Fibroblast of peridontal ligament (primary cell): ENCODE measurements at regions not wholly inside any gene's neighbourhood (a gene's known extent, or its start where the extent isn't known, plus 50 kb on each side); places are given as distances from the start of the nearest gene placed in this dataset.

Experiments
- DNase-seq: peaks from one replicate; pipeline ENCODE4 v3.0.0-alpha.2; 2010; ENCODE audit errors: extremely low read depth

DNA sequence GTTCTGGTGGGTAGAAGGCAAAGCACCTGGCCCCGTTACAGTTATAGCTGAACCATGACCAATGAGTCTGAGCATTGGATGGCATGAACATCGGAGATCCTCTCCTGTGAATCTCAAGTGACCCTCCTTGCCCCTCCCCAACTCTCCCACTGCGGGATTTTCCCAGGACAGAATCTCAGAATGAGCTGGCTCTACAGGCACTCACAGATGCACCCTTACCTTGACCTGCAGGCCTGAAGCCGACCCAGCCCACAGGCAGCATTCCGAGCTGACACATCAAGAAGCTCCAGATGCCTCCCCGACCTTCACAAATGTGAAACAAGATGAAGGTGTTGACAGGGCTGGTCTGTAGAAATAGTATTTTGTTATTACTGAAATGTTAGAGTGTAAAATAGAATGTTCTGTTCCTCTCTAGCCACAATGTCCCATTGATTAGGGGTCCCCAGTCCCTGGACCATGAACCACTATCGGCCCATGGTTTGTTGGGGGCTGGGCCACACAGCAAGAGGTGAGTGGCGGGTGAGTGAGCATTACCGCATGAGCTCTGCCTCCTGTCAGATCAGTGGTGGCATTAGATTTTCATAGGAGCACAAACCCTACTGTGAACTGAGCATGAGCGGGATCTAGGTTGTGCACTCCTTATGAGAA is 263.4 kb downstream of the AUH start:
- DNase-seq, result no peak

DNA sequence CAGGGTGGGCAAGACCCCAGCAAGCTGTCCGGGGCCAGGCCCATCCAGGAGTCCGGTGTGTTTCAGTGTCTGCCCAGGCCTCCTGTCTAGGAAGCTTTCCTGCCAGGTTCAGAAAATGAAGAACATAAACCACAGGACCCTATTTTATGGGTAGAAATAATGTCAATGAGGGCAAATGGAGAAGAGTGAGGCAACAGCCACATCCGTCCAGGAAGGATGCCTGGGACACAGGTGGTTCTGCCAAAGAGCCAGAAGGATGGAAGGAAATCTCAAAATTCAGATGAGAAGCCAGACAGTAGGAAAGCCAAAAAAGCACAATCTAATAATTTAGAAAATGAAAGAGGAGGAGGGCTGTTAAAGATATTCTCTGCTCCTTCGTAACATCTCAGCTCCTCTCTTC is 262.3 kb downstream of the AUH start:
- no peak for DNase-seq

DNA sequence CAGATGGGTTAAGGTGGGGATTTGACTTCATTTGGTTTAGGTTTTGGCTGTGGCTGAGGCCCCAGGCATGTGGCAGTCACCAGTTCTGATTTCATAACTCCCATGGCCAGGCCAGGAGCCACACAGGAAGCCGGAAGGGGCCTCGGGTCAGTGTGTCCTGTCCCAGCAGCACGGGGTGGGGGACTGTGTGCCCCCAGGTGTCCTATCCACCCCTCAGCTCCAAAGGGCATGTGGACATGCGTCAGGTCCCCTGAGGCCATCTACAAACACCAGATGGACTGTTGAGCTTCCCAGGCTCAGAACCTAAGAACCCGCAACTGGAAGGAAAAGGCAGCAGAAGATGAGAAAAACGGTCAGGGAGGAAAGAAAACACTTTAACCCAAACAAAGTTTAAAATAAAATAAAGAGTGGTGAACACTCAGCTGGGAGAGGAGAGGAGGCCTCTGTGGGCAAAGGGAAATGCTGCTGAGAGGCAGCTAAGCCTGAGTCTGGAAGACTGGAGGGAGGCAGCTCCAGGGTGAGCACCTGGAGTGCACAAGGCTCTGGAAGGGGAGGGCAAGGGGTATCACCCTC is 260.8 kb downstream of the AUH start:
- DNase-seq, result peak; percentile 41

DNA sequence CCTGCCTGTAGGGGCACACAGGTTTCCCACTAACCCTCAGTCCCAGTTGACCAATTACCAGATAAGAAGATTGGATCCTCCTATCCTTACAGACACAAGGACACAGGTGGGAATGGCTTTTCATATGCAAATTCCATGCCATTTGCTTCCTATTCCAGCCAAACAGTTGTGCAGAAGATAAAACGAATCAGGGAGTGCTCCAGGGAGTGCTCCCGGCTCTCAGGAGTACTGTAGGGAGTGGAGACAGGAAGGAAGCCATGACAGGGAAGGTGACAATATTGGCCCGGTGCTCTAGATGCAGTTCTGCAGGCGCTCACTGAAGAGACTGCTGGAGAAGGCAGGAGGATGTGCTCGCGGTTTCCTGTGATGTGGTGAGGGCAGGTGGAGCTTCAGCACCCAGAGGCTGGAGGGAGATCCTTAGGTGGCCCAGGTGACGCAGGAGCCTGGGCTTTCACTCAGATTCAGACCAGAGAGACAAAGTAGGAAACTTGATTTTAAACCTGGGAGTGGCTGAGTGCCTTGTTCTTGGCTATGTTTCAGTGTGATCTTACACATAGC is 260.0 kb downstream of the AUH start:
- DNase-seq, result no peak

DNA sequence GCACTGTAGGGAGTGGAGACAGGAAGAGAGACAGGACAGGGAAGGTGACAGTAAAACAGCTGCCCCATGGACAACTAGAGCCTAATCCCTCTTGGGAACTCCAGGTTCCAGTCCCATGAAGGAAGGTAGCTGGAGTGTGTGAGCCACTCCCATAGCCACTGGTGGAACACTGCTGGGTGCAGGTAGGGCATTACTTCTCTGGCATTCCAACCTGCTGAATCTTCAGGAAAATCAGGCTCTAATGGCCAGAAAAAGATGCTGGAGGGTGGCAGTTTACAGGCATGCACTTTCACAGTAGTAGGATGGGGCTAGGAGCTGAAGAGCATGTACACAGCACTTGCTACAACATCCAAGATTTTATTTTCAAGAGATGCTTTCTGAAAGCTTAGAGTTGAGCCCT is 259.4 kb downstream of the AUH start:
- DNase-seq, result no peak

DNA sequence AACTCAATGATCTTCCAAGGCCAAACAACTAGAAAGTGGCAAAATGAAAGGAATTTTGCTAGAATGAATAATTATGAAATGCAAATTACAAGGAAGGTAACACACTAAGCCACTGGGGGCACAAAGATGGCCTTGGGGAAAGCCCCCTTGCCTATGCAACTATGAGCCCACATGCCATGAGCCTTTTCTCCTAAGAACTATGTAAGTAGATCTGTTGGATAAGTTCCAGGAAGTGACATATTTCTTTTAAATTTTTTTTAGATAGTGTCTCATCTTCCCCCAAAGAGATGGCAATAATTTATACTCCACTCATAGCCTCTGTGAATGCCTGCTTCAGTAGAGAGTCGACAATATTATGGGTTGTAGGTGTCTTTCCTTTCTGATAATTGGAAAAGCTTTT is 257.8 kb downstream of the AUH start:
- peak; percentile 16 for DNase-seq

DNA sequence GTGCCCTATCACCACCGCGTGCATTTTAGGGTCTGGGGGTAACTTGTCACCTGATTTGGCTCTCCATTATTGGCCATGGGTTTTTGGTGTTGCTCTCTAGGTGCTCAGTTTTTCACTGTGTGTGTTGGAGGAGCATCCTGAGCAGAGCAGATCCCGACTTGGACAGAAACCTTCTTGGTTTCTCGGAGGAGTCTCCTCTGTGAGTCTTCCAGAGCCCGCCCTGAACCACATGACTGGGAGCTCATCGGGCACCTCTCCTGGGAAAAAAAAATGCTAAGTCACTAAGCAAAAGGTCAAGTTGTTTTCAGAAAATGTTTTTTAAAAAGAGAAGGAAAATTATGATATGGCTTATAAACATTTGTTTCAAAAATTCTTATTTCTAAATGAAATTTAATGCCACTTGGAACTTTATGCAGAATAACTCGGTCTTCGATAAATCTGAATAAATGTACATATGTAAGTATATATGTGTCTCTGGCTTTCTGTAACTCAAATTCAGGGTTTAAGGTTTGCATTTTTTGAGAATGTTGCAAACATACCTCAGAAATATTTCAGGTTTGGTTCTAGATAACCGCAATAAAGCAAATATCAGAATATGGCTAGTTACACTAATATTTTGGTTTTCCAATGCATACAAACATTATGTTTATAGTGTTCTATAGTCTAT is 255.2 kb downstream of the AUH start:
- peak; percentile 29 for DNase-seq

DNA sequence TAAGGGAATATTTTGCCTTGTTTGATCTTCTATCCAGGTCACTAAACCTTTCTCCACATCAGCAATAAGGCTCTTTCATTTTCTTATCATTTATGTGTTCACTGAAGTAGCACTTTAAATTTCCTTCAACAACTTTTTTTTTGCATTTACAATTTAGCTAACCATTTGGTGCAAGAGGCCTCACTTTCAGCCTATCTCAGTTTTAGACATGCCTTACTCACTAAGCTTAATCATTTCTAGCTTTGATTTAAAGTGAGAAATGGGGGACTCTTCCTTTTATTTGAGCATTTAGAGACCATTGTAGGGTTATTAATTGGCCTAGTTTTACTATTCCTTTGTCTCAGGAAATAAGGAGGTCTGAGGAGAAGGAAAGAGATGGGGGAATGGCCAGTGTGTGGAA is 250.5 kb downstream of the AUH start:
- no peak for DNase-seq

DNA sequence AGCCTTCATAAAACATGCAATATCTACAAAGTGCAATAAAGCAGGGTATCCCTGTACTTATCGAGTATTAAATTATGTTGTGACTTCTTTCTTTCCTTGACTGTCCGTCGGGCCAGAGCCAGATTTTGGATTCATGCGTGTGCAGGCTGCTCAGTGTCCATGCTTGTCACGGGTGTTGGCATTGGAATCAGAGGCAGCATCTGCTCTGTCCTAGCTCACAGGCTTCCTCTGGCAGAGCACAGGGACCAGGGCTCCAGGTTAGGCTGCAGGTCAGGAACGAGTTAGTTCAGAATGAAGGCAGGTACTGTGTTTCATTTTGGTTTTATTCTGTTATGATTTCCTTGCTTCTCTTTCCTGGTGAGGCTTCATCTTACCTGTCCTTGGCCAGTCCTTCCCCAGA is 249.8 kb downstream of the AUH start:
- no peak for DNase-seq

DNA sequence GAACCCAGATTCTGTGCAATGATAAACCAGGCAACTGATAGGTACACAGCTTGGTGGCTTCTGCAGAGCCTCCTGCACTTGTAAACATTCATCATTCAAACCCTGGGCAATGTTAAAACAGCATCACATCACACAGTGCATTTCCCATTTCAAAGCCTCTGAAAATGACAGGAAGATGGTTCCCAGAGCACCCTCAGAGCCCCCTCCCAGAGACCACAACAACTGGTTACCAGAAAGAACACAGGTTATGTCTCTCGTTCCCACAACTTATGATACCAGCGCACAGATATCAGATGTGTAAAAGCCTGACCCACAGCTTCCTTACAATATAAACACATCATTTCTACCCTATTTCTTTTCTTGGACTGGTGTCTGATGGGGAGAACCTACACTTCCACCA is 248.7 kb downstream of the AUH start:
- no peak for DNase-seq

DNA sequence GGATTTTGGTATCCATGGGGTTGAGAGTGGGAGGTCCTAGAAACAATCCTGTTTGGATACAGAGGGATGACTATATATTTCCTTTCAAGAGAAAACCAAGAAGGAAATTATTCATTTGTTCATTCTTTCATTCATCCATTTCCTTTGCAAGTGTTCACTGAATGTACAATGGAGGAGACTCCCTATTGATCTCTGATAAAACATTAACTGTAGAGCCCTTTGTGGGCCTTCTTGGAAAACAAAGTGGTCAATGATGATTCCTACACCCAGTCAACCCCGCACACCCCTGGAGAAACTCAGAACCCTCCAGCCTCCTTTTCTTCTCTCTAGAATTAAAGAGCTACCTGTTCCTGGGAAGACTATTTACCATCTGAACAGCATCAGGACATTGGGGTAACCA is 247.3 kb downstream of the AUH start:
- DNase-seq, result no peak

DNA sequence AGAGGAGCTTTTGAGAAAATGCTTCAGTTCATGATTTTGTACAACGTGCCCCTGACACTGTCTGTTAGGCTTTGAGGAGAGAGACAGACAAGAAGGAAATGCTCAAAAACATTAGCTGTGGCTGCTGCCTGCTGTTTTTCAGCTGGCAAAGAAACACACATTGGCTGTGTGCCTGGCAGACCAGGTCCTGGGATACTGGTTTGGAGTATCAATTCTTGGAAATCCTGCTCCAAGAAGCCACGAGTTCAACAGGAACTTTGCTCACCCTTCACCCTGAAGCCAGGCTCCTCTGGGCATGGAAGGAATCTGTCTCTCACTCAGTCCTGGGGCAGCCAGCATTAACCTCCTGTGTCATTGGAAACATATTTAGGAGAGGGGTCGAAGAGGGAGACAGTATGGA is 245.5 kb downstream of the AUH start:
- DNase-seq, result peak; percentile 69

DNA sequence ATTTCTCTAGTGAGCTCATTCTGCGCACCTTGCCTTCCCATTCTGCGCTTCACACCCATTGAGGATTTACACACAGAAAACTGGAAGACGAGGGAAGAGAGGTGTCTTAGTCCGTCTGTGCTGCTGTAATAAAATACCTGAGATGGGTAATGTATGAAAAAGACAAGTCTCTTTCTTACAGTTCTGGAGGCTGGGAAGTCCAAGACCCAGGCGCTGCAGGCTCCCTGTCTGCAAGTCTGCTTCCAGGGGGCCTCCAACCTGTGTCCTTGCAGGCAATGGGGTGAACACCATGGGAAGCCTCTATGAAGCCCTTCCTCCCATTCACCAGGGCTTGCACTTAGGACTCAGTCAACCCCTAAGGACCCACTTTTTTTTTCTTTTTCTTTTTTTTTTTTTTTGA is 245.0 kb downstream of the AUH start:
- DNase-seq, result no peak

DNA sequence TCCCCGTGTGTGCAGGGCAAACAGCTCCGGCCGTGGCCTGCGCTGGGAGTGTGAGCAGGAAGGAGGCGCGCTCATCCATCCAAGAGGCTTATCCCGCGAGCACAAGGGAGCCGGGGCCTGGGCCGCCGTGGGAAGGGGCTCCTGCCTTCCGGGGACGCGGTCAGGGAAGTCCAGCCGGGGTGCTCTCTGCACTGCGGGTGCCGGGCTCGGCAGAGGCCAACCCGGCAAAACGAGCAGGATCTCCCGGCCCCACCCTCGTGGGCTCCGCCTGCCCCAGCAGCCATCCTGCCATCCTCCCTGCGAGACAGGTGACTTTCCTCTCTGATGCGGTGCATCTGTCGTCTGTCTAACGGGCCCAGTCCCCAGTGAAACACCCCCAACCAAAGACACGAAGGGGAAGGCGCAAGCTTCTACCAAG is 244.2 kb downstream of the AUH start:
- no peak for DNase-seq

DNA sequence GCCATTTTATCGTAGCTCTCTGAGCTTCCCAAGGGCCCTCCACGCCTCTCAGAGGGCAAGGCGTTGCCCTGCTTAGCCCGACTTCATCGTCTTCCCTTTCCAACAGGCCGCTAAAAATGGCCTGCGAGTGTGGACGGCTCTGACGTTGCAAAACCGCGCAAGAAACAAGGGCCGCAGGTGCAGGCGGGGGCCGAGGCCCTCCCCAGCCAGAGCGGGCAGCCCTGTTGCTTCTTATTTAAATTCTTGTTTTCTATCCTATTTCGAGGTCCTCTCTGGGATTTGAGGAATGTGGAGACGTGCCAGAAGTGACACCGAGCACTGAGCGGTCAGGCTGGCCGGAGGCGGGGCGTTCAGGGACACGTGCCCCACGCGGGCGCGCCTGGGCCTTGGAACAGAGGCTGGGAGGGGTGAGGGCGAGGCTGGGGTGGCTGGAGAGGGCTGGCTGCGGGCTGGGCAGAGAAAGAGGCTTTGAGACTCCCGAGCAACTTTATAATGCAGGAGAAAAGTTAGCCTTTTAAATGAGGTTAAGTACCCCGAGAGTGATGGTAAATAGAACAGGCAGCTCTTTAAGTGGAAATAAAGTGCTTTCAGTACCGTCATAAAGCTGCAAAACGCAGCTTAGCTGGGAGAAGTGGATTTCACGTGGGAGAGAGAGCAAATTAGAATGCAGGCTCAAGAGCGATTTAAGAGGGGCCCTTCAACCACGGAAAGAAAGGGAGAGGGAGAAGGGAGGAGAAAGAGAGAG is 243.6 kb downstream of the AUH start:
- DNase-seq, result peak; percentile 89

DNA sequence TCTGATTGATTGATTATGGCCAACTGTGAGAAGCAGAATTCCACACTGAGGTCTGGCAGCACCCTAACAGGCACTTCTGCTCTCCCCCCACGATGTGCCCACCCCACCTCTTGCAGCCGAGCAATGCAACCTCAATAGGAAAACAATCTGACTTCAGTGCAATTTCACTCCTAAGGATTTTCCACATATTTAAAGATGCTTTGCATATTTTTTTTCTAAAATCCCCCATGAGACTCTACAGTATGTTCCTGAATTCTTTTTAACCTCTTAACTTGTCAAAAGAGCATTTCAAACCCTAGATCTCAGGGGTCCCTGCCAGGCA is 243.1 kb downstream of the AUH start:
- DNase-seq, result peak; percentile 58

DNA sequence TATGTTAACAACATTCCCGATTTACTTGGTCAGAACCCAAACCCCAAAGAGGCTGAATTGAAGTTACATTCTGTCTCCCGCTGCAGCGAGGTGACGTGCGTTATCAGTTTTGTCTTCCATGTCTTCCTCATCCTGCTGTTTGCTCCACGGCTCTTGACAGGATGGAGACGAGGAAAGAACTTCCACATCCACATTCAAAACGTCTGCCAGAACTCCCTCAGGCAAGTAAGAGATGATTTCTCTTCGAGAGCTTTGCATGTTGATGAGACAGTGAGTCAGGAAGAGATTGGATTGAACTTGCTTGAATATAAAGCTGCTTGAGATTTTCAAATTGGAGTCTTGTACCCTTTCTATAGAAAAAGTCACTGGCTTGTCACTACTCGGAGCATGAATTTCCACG is 242.6 kb downstream of the AUH start:
- peak; percentile 70 for DNase-seq

DNA sequence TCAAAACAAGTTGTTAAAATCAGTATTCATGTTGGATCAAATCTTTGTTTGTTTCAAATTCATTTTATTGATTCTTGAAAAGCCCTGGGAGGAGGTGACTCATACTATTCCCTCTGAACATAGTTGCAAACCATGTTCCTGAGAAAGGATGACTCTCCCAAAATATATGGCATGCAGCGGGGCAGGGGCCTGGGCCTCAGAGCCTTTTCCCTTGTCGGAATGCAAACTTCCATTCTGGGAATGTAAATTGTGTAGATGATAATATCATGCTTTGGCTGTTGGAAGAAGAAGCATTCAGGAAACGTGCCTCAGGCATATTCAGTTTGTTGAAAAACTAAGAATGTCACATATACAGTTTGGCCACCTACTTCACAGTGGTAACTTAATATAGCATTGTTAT is 242.0 kb downstream of the AUH start:
- peak; percentile 87 for DNase-seq

DNA sequence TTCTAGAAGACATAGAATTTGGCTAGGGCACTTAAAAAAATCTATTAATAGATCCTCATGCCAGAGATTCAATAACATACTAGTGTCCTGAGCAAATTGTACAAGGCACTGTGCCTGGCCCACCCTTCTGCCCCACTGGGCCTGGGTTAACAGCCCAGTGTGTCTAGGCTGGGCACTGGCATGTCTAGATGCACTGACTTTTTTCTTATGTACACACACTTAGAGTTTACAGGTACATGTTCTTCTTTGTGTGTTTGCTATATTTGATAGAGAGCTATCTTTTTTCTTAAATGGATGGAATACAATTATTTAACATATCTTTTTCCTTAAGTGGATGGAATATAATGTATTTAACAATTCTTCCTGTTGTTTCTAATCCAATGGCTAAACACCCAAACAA is 241.5 kb downstream of the AUH start:
- no peak for DNase-seq

DNA sequence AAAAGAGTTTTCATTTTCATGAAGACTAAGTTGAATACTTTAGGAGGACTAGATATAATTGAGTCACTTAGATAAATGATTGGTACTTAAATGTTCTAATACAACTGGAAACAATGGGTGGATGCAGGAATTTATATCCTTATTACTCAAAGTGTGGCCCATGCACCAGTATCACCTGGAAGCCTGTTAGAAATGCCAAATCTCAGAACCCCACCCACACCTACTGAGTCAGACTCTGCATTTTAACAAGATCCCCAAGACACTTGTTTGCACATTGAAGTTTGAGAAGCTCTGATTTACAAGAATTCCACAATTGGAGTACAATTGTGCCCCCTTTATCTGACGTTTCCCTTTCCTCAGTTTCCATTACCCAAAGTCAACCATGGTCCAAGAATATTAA is 239.0 kb downstream of the AUH start:
- DNase-seq, result no peak

DNA sequence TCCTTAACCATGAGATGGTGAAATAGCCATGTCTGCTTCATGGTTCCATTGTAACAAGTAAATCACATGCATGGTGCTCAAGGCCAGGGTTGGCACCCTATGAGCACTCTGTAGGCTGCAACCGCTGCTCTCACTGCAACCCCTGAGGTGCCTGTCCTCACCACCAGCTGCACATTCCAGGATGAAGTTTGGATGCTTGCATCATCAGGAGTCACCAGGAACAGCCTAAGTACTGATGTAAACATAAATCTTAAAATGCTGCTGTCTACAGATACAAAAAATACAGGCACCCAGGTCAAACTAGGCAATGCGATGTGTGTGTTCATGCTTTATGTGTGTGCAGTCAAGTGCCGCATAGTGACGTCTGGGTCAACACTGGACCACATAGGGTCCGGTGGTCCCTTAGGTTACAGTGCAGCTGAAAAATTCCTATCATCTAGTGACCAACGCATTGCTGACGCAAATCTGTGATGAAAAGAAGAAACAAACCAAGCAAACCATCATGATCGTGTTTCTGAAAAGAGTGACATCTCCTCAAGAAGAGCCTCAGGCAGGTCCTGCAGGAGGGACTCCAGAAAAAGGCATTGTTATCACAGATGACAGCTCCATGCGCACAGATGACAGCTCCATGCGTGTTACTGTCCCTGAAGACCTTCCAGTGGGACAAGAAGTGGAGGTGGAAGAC is 234.8 kb downstream of the AUH start:
- DNase-seq, result peak; percentile 67

DNA sequence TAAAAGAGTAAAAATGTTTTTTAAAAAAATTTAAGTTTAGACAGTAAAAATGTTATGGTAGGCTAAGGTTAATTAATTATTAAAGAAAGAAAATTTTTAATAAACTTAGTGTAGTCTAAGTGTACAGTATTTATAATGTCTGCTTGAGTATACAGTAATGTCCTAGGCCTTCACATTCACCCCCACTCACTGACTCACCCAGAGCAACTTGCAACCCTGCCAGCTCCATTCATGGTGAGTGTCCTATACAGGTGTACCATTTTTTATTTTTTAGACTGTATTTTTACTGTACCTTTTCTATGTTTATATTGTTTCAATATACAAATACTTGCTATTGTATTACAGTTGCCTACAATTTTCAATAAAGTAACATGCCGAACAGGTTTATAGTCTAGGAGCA is 234.1 kb downstream of the AUH start:
- no peak for DNase-seq
